Stomach smooth muscle (tissue), 2 donors: ENCODE measurements at regions not wholly inside any gene's neighbourhood (a gene's known extent, or its start where the extent isn't known, plus 50 kb on each side); places are given as distances from the start of the nearest gene placed in this dataset.

Experiments used
- H3K27ac ChIP-seq: one replicate; pipeline ENCODE4 v1.7.0; 2013; ENCODE audit warnings: mild to moderate bottlenecking, low read length, inconsistent platforms
- H3K27me3 ChIP-seq, 2 donors: one replicate each; pipeline ENCODE4 v1.7.0; 2013; ENCODE audit warnings: low read length in 2 of 2; ENCODE audit not compliant: insufficient read depth in 2 of 2, control insufficient read depth in 1 of 2
- H3K36me3 ChIP-seq, 2 donors: one replicate each; pipeline ENCODE4 v1.7.0; 2013; ENCODE audit warnings: low read length in 2 of 2; ENCODE audit not compliant: control insufficient read depth in 2 of 2, insufficient read depth in 2 of 2
- H3K4me1 ChIP-seq: one replicate; pipeline ENCODE4 v1.7.0; 2013; ENCODE audit warnings: low read length; ENCODE audit not compliant: control insufficient read depth, insufficient read depth
- H3K4me3 ChIP-seq, 2 donors: one replicate each; pipeline ENCODE4 v1.7.0; 2013; ENCODE audit warnings: low read length in 2 of 2
- H3K9ac ChIP-seq, 2 donors: one replicate each; pipeline ENCODE4 v1.7.0; 2013; ENCODE audit warnings: low read length in 2 of 2, mild to moderate bottlenecking in 1 of 2
- H3K9me3 ChIP-seq, 2 donors: one replicate each; pipeline ENCODE4 v1.7.0; 2013; ENCODE audit warnings: low read length in 2 of 2; ENCODE audit not compliant: control insufficient read depth in 2 of 2
- donor health status: healthy.
- donor health status: Pancreatic carcinoma.

GRCh38 chr2:2692599-2693389 is 361.7 kb upstream of the MYT1L start:
- Histone ChIP-seq H3K27ac (no peak overlapping the region), H3K36me3 (no peaks in the 10 kb centered on the region), H3K4me3 (no peak overlapping the region), H3K9ac (no peak overlapping the region), H3K27me3 (peaks cover 3 to 9% of the 10 kb centered on the region in 2 donors), H3K9me3 (no peaks in the 10 kb centered on the region), H3K4me1 (no peaks in the 10 kb centered on the region)

DNA sequence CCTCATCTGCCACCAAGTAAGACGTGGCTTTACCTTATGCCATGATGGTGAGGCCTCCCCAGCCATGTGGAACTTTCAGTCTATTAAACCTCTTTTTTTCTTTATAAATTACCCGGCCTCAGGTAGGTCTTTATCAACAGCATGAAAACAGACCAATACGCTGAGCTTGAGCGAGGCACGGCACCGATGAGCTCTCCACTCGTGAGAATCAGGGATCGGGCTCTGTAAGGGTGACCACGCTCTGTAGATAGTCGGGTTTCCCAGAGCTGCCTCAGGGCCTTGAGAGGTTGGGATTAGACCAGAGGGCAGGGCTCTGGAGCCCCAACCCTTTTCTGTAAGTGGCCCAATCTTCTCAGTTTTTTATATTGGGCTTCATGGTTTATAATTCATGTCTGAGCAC is 360.3 kb upstream of the MYT1L start:
- Histone ChIP-seq H3K27ac (no peak overlapping the region), H3K9me3 (no peaks in the 10 kb centered on the region), H3K4me3 (no peak overlapping the region), H3K36me3 (no peaks in the 10 kb centered on the region), H3K27me3 (peaks cover 3 to 9% of the 10 kb centered on the region in 2 donors), H3K9ac (no peak overlapping the region), H3K4me1 (no peaks in the 10 kb centered on the region)

- H3K27me3 ChIP-seq = peaks cover 3 to 9% of the 10 kb centered on the region in 2 donors
- H3K36me3 ChIP-seq = no peaks in the 10 kb centered on the region
- H3K9me3 ChIP-seq = no peaks in the 10 kb centered on the region
- H3K4me3 ChIP-seq = no peak overlapping the region
- no peak overlapping the region for H3K9ac ChIP-seq
- H3K27ac ChIP-seq = no peak overlapping the region
- H3K4me1 ChIP-seq = no peaks in the 10 kb centered on the region
Measured at GRCh38 chr2:2690985-2691384, 359.9 kb upstream of the MYT1L start.

DNA sequence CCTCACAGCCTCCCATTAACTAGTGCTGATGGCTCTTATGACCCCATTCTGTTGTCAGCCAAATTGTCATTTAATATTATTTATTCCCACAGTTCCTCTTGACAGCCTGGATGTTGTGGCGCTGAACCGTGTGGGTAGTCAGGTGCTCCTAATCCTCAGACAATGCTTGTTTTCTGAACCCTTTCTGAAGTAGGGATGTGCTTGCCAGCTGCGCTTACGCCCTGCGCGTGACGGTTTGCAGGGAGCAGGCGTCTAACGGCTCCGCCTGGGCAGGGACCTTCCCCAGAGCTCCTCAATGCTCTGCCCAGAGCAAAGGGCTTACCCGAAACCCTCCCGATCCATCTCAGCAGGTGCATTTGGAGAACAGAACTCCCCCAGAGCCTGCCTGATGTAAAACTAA is 358.2 kb upstream of the MYT1L start:
- peaks cover 3 to 9% of the 10 kb centered on the region in 2 donors for H3K27me3 ChIP-seq
- no peak overlapping the region for H3K9ac ChIP-seq
- H3K27ac ChIP-seq = no peak overlapping the region
- H3K4me3 ChIP-seq = no peak overlapping the region
- no peaks in the 10 kb centered on the region for H3K36me3 ChIP-seq
- no peaks in the 10 kb centered on the region for H3K4me1 ChIP-seq
- no peaks in the 10 kb centered on the region for H3K9me3 ChIP-seq

GRCh38 chr2:2688254-2688653 is 357.2 kb upstream of the MYT1L start:
- Histone ChIP-seq H3K9ac (no peak overlapping the region), H3K4me3 (no peak overlapping the region), H3K9me3 (no peaks in the 10 kb centered on the region), H3K36me3 (no peaks in the 10 kb centered on the region), H3K27me3 (peaks cover 3 to 9% of the 10 kb centered on the region in 2 donors), H3K27ac (no peak overlapping the region), H3K4me1 (no peaks in the 10 kb centered on the region)

DNA sequence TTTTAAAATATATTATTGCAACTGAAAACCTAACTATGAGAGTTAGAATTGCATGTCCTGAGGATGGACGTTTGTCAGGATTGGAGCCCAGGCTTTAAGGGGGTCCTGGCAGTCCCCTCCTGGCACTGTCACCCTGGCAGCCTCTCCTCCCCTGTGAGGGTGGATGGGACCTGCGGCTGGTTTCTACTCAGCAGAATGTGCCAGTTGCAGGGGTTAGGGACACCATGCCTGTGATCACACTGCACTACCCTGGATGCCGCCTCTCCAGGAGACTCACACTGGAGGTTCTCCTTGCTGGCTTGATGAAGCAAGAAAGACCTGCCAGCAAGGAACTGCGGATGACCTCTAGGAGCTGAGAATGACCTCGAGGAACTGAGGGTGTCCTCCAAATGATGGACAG is 356.7 kb upstream of the MYT1L start:
- no peak overlapping the region for H3K27ac ChIP-seq
- H3K9me3 ChIP-seq = no peaks in the 10 kb centered on the region
- H3K27me3 ChIP-seq = peaks cover 3 to 5% of the 10 kb centered on the region in 2 donors
- H3K4me1 ChIP-seq = no peaks in the 10 kb centered on the region
- no peak overlapping the region for H3K9ac ChIP-seq
- no peaks in the 10 kb centered on the region for H3K36me3 ChIP-seq
- H3K4me3 ChIP-seq = no peak overlapping the region

GRCh38 chr2:2686222-2686621 is 355.1 kb upstream of the MYT1L start:
- Histone ChIP-seq H3K4me1 (no peaks in the 10 kb centered on the region), H3K27me3 (peaks cover 2 to 3% of the 10 kb centered on the region in 2 donors), H3K4me3 (no peak overlapping the region), H3K9me3 (no peaks in the 10 kb centered on the region), H3K36me3 (no peaks in the 10 kb centered on the region), H3K27ac (no peak overlapping the region), H3K9ac (no peak overlapping the region)

DNA sequence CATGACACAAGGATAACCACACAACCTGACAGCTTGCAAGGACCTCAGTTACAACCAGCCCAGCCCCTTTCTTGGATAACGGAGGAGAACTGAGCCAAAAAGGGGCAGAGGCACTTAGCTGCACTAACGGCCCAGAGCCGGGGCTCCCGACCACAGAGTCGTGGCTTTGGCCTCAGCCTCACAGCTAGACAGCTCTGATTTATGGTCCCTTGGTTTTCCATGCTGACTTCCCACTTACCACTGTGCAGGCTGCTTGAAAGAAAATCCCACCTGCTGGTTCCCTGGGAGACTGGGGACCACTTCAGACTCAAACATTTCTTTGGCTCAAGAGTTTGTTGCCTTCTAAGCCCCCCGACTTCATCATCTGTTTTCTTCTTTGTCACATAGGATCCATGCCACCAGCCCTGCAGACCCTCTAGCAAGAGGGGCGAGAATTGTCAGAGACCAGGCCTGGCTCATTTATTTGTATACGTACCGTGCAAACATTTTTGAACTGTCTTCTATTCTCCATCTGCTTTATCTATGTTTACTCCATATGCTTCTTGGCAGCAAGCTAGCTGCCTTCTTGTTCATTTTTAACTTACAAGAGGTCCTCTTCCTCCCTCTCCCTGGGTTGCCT is 352.6 kb upstream of the MYT1L start:
- H3K9ac ChIP-seq = no peak overlapping the region
- H3K9me3 ChIP-seq = no peaks in the 10 kb centered on the region
- no peak overlapping the region for H3K4me3 ChIP-seq
- no peaks in the 10 kb centered on the region for H3K4me1 ChIP-seq
- H3K36me3 ChIP-seq = no peaks in the 10 kb centered on the region
- H3K27me3 ChIP-seq = no peaks in the 10 kb centered on the region
- H3K27ac ChIP-seq = no peak overlapping the region

DNA sequence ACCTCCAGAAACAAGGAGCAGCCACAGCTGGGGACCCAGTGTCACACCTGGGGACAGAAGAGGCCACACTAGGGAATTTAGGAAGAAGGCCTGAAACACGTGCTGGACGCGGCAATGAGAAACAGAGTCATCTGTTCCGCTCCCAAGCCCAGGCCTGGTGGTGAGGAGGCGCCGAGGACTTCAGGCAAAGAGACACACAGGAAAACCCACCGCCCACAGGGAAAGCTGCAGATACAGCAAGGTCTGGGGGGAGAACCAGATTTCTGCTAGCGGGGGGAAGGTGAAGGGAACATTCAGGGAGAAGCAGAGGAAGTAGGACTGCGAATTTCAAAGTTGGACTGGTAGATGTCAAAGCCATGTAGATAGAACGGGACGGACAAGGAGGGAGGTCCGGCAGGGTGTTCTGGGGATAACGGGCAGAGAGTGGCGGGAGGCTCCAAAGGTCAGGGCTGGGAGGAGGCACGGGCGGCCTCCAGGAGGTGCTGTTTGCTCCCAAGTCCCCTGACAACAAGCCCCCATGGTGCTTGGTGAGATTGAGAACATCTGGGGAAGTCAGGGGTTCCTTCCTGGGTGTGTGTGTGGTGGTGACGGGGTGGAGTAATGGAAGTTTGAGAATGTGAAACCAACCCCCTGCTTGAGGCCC is 351.7 kb upstream of the MYT1L start:
- no peak overlapping the region for H3K27ac ChIP-seq

GRCh38 chr2:2681711-2682251 is 350.7 kb upstream of the MYT1L start:
- Histone ChIP-seq H3K27ac (no peak overlapping the region), H3K4me1 (no peaks in the 10 kb centered on the region), H3K4me3 (no peak overlapping the region), H3K9ac (no peak overlapping the region), H3K27me3 (no peaks in the 10 kb centered on the region), H3K9me3 (no peaks in the 10 kb centered on the region), H3K36me3 (no peaks in the 10 kb centered on the region)

More for the DNA sequence above, 351.7 kb upstream of the MYT1L start:
- Histone ChIP-seq H3K9ac (no peak overlapping the region), H3K9me3 (no peaks in the 10 kb centered on the region), H3K4me1 (no peaks in the 10 kb centered on the region), H3K36me3 (no peaks in the 10 kb centered on the region), H3K27me3 (no peaks in the 10 kb centered on the region), H3K4me3 (no peak overlapping the region)
